SK-N-MC (cell line): ENCODE measurements at regions not wholly inside any gene's neighbourhood (a gene's known extent, or its start where the extent isn't known, plus 50 kb on each side); places are given as distances from the start of the nearest gene placed in this dataset.
"Not testable (repeated sequence)": the region's sequence is repeated elsewhere in the genome, so short reads cannot be mapped to it uniquely, and the experiment has no call there.

Experiments used
- EZH2 ChIP-seq: fragments of 200-600 bp; sonication (generic); IDR thresholded peaks from one replicate; pipeline ENCODE4 v1.6.1; 2017; ENCODE audit warnings: antibody characterized with exemption
- FOXP2 ChIP-seq: optimal IDR thresholded peaks from 2 replicates; pipeline ENCODE3; 2011; ENCODE audit warnings: mild to moderate bottlenecking, moderate library complexity; ENCODE audit not compliant: insufficient read depth; ENCODE audit errors: extremely low read length, control extremely low read depth
- POLR2AphosphoS5 ChIP-seq: IDR thresholded peaks from 2 replicates; pipeline ENCODE4 v1.6.1; 2012; ENCODE audit warnings: mild to moderate bottlenecking, low read depth, low read length, borderline replicate concordance

DNA sequence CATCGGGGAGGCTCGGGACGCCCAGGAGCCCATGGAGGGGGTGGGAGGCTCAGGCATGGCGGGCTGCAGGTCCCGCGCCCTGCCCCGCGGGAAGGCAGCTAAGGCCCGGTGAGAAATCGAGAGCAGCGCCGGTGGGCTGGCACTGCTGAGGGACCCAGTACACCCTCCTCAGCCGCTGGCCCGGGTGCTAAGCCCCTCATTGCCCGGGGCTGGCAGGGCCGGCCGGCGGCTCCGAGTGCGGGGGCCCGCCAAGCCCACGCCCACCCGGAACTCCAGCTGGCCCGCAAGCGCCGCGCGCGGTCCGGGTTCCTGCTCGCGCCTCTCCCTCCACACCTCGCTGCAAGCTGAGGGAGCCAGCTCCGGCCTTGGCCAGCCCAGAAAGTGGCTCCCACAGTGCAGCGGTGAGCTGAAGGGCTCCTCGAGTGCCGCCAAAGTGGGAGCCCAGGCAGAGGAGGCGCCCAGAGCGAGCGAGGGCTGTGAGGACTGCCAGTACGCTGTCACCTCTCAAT lies 195.0 kb upstream of the PIK3R1 start:
- not testable (repeated sequence) for TF ChIP-seq POLR2AphosphoS5, EZH2, FOXP2
